BJ (cell line): ENCODE measurements at regions not wholly inside any gene's neighbourhood (a gene's known extent, or its start where the extent isn't known, plus 50 kb on each side); places are given as distances from the start of the nearest gene placed in this dataset.

Experiments
- CTCF ChIA-PET: fragments of 350-600 bp; formaldehyde crosslinking; extraction: SDS; loops from one replicate; lab custom pipeline; 2021; ENCODE audit warnings: antibody characterized with exemption, inconsistent platforms; lab: Yijun Ruan, JAX
- POLR2A ChIA-PET: fragments of 300-600 bp; sonication (Branson Sonifier 250); formaldehyde crosslinking; extraction: SDS; loops from one replicate; lab custom pipeline; 2021; ENCODE audit warnings: antibody characterized with exemption; lab: Charles Lee
- DNase-seq: peaks from one replicate; pipeline ENCODE4 v3.0.0-alpha.2; 2011; ENCODE audit warnings: low read depth
- H3K27me3 ChIP-seq: 2 replicates; pipeline ENCODE4 v1.6.0; 2011; ENCODE audit warnings: low read length; ENCODE audit not compliant: control insufficient read depth, insufficient read depth
- H3K36me3 ChIP-seq: 2 replicates; pipeline ENCODE4 v1.5.1; 2011; ENCODE audit warnings: low read length; ENCODE audit not compliant: control insufficient read depth, insufficient read depth
- H3K4me3 ChIP-seq: 2 replicates; pipeline ENCODE4 v1.5.1; 2011; ENCODE audit warnings: low read depth, mild to moderate bottlenecking, control low read depth, low read length
- CTCF ChIP-seq: IDR thresholded peaks from 2 replicates; pipeline ENCODE4 v1.5.1; 2011; ENCODE audit warnings: low read depth, mild to moderate bottlenecking, control low read depth, inconsistent platforms, low read length, moderate library complexity; ENCODE audit not compliant: insufficient read depth

GRCh38 chr6:147048930-147049329, 155.3 kb upstream of the STXBP5 start:
- POLR2A ChIA-PET: interaction anchor here (0.5 kb wide), 1 partner anchor 22 kb away, joined by 3 read pairs; no protein-coding TSS in a partner anchor
- no peak for DNase-seq
- no peak for TF ChIP-seq CTCF
- CTCF ChIA-PET: interaction anchor here (3.1 kb wide), 1 partner anchor 10 kb away, joined by 15 read pairs; no protein-coding TSS in a partner anchor
- Histone ChIP-seq H3K27me3 (no peaks in the 10 kb centered on the region), H3K36me3 (no peaks in the 10 kb centered on the region), H3K4me3 (no peak overlapping the region)

- ChIA-PET POLR2A (no interaction called here), CTCF (no interaction called here)
- no peak overlapping the region for H3K4me3 ChIP-seq
- H3K36me3 ChIP-seq: no peaks in the 10 kb centered on the region
- DNase-seq: no peak
- TF ChIP-seq CTCF: no peak
- no peaks in the 10 kb centered on the region for H3K27me3 ChIP-seq
Measured at GRCh38 chr6:147053311-147053921, 150.8 kb upstream of the STXBP5 start.

- Histone ChIP-seq H3K36me3 (no peaks in the 10 kb centered on the region), H3K27me3 (no peaks in the 10 kb centered on the region), H3K4me3 (no peak overlapping the region)
- POLR2A ChIA-PET: no interaction called here
- no peak for TF ChIP-seq CTCF
- CTCF ChIA-PET: interaction anchor here (0.6 kb wide), 1 partner anchor 51 kb away, joined by 3 read pairs; no protein-coding TSS in a partner anchor
- no peak for DNase-seq
Measured at GRCh38 chr6:147054158-147054557, 150.1 kb upstream of the STXBP5 start.

- POLR2A ChIA-PET: interaction anchor here (0.5 kb wide), 1 partner anchor 10 kb away, joined by 4 read pairs; no protein-coding TSS in a partner anchor
Measured at GRCh38 chr6:147054871-147055270, 149.3 kb upstream of the STXBP5 start.

More at GRCh38 chr6:147054871-147055270, 149.3 kb upstream of the STXBP5 start:
- no peak for TF ChIP-seq CTCF
- Histone ChIP-seq H3K36me3 (no peaks in the 10 kb centered on the region), H3K4me3 (no peak overlapping the region), H3K27me3 (no peaks in the 10 kb centered on the region)
- DNase-seq: no peak
- CTCF ChIA-PET: interaction anchor here (0.6 to 1.0 kb wide), 3 partner anchors 10 to 52 kb away, joined by 3 read pairs; no protein-coding TSS in a partner anchor
